Keratinocyte (primary cell): ENCODE measurements at regions not wholly inside any gene's neighbourhood (a gene's known extent, or its start where the extent isn't known, plus 50 kb on each side); places are given as distances from the start of the nearest gene placed in this dataset.

Experiments
- DNase-seq: peaks from one replicate; pipeline ENCODE4 v3.0.0-alpha.2; 2011; ENCODE audit warnings: low read depth, missing footprints, low spot score
- FAIRE-seq: peaks from 2 replicates; lab custom pipeline; 2011; peaks lifted over from hg19 to GRCh38; lab: Jason Lieb, UNC
- H2AFZ ChIP-seq: 2 replicates; pipeline ENCODE4 v1.6.0; 2012; ENCODE audit warnings: low read length, control low read depth, inconsistent platforms; ENCODE audit not compliant: control insufficient read depth
- H3K27ac ChIP-seq: 2 replicates; pipeline ENCODE4 v1.5.1; 2011; ENCODE audit warnings: low read length; ENCODE audit not compliant: control insufficient read depth, insufficient read depth
- H3K27me3 ChIP-seq: 3 replicates; pipeline ENCODE4 v1.6.0; 2011; ENCODE audit warnings: low read length; ENCODE audit not compliant: control insufficient read depth, insufficient read depth; ENCODE audit errors: extremely low read depth
- H3K36me3 ChIP-seq, 2 experiments: 2 replicates in 1 of 2; 3 replicates in 1 of 2; pipeline ENCODE4 v1.5.1; 2011; ENCODE audit warnings: low read length in 2 of 2, mild to moderate bottlenecking in 1 of 2; ENCODE audit not compliant: control insufficient read depth in 2 of 2, insufficient read depth in 2 of 2; ENCODE audit errors: extremely low read depth in 1 of 2
- H3K4me1 ChIP-seq: 3 replicates; pipeline ENCODE4 v1.5.1; 2011; ENCODE audit warnings: low read length; ENCODE audit not compliant: control insufficient read depth, insufficient read depth; ENCODE audit errors: extremely low read depth
- H3K4me2 ChIP-seq: 3 replicates; pipeline ENCODE4 v1.6.0; 2011; ENCODE audit warnings: low read depth, low read length; ENCODE audit not compliant: control insufficient read depth, insufficient read depth; ENCODE audit errors: extremely low read depth
- H3K4me3 ChIP-seq, 3 experiments: fragments of 200-600 bp in 1 of 3; sonication (generic) in 1 of 3; 2 replicates in 2 of 3; 3 replicates in 1 of 3; pipeline ENCODE4 v1.5.1; 2011 to 2016; ENCODE audit warnings: low read length in 3 of 3, mild to moderate bottlenecking in 3 of 3, control low read depth in 2 of 3, inconsistent platforms in 1 of 3, low read depth in 1 of 3, mixed read lengths in 1 of 3, mixed run types in 1 of 3, moderate library complexity in 1 of 3; ENCODE audit not compliant: control insufficient read depth in 2 of 3, insufficient read depth in 2 of 3; ENCODE audit errors: extremely low read depth in 1 of 3
- H3K79me2 ChIP-seq: 2 replicates; pipeline ENCODE4 v1.6.0; 2012; ENCODE audit warnings: low read length; ENCODE audit not compliant: control insufficient read depth, insufficient read depth
- H3K9ac ChIP-seq: 3 replicates; pipeline ENCODE4 v1.6.0; 2011; ENCODE audit warnings: low read length; ENCODE audit not compliant: control insufficient read depth, insufficient read depth; ENCODE audit errors: extremely low read depth
- H3K9me1 ChIP-seq: 3 replicates; pipeline ENCODE4 v1.6.0; 2011; ENCODE audit warnings: low read length; ENCODE audit not compliant: control insufficient read depth, insufficient read depth; ENCODE audit errors: extremely low read depth
- H3K9me3 ChIP-seq: 2 replicates; pipeline ENCODE4 v1.5.1; 2012; ENCODE audit warnings: low read depth, low read length; ENCODE audit not compliant: control insufficient read depth
- H4K20me1 ChIP-seq: 3 replicates; pipeline ENCODE4 v1.6.0; 2011; ENCODE audit warnings: low read length; ENCODE audit not compliant: control insufficient read depth, insufficient read depth; ENCODE audit errors: extremely low read depth
- EZH2 ChIP-seq: IDR thresholded peaks from one replicate; pipeline ENCODE4 v1.6.1; 2012; ENCODE audit warnings: inconsistent platforms, mild to moderate bottlenecking, low read length, moderate library complexity
- dilution Hi-C: fragments of 300-500 bp; cut with MboI; formaldehyde crosslinking; loops from one replicate; pipeline ENCODE4 v1.7.0; 2020; ENCODE audit warnings: low sequenced_read_pairs; ENCODE audit not compliant: extremely low pct_ligation_motif_present
- TF ChIP-seq, protein P1 (sequence below), 3 experiments: IDR thresholded peaks in 1 of 3; conservative IDR thresholded peaks in 1 of 3; optimal IDR thresholded peaks in 1 of 3; 2 replicates in 2 of 3; 3 replicates in 1 of 3; pipeline versions ENCODE3 to v1.5.1; 2011; ENCODE audit warnings: low read length in 3 of 3, mild to moderate bottlenecking in 3 of 3, moderate library complexity in 2 of 3, control low read depth in 1 of 3, inconsistent platforms in 1 of 3; ENCODE audit not compliant: insufficient read depth in 2 of 3; ENCODE audit errors: extremely low read depth in 1 of 3

DNA sequence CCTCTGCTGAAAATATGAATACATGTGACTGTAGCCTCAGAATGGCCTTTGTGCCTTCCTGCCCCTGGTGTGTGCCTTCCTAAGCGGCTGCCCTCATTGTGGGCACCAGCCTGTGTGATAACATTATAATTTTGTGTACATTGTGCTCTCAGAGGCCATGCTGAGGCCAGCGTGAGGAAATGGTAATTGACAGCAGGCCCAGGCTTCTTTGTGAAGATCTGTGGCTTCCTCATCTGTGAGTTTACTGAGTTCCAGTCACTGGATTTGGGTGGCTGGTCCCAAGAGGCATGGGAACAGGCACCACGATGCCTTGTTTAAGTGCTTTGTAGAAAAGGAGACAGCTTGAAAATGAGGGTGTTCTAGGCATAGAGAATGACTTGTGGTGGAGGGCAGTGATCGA is 389.3 kb downstream of the OMA1 start:
- Histone ChIP-seq H3K4me2 (no peak overlapping the region), H3K27ac (no peak overlapping the region), H3K27me3 (no peaks in the 10 kb centered on the region), H3K79me2 (no peaks in the 10 kb centered on the region), H4K20me1 (no peaks in the 10 kb centered on the region), H3K9ac (no peak overlapping the region), H3K4me1 (no peaks in the 10 kb centered on the region), H3K4me3 (no peak overlapping the region), H3K36me3 (no peaks in the 10 kb centered on the region), H3K9me1 (no peaks in the 10 kb centered on the region), H3K9me3 (no peaks in the 10 kb centered on the region), H2AFZ (no peak overlapping the region)
- no peak for DNase-seq
- dilution Hi-C loops, result no loop called here
- FAIRE-seq, result no peak
- TF ChIP-seq, protein P1, sequence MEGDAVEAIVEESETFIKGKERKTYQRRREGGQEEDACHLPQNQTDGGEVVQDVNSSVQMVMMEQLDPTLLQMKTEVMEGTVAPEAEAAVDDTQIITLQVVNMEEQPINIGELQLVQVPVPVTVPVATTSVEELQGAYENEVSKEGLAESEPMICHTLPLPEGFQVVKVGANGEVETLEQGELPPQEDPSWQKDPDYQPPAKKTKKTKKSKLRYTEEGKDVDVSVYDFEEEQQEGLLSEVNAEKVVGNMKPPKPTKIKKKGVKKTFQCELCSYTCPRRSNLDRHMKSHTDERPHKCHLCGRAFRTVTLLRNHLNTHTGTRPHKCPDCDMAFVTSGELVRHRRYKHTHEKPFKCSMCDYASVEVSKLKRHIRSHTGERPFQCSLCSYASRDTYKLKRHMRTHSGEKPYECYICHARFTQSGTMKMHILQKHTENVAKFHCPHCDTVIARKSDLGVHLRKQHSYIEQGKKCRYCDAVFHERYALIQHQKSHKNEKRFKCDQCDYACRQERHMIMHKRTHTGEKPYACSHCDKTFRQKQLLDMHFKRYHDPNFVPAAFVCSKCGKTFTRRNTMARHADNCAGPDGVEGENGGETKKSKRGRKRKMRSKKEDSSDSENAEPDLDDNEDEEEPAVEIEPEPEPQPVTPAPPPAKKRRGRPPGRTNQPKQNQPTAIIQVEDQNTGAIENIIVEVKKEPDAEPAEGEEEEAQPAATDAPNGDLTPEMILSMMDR (optimal IDR thresholded peaks at IDR 0.05 in 1 of 3, IDR thresholded peaks at IDR 0.05 in 1 of 3, conservative IDR thresholded peaks at IDR 0.05 in 1 of 3; ENCODE audit: extremely low read depth in 1 of 3, insufficient read depth in 2 of 3, low read length in 3 of 3), result no peak
- TF ChIP-seq EZH2, result no peak

DNA sequence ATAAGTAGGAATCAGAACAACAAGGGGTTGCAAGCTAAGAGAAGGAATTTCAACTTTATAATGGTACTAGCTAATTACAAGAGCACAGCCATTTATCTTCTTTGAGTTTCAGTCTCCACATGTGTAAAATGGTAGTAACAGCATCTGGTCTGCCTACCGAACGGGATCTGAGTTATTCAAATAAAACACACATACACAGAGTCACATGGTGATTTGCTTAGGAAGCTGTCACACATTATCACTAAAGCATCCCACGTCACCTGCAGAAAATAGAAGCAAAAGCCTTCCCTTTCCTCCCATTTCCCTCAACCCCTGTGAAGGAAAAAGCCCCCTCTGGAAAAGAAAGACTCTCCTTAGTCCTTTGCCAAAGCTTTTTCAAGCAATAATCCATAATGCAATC is 389.7 kb downstream of the OMA1 start:
- no peaks in the 10 kb centered on the region for H3K79me2 ChIP-seq
- no peak overlapping the region for H3K27ac ChIP-seq
- no peak overlapping the region for H2AFZ ChIP-seq
- H3K36me3 ChIP-seq, result no peaks in the 10 kb centered on the region
- no peaks in the 10 kb centered on the region for H4K20me1 ChIP-seq
- no peak for TF ChIP-seq EZH2
- TF ChIP-seq, protein P1 (optimal IDR thresholded peaks at IDR 0.05 in 1 of 3, IDR thresholded peaks at IDR 0.05 in 1 of 3, conservative IDR thresholded peaks at IDR 0.05 in 1 of 3; ENCODE audit: extremely low read depth in 1 of 3, insufficient read depth in 2 of 3, low read length in 3 of 3), result no peak
- dilution Hi-C loops, result no loop called here
- H3K9me1 ChIP-seq, result no peaks in the 10 kb centered on the region
- FAIRE-seq (no peak), DNase-seq (no peak)
- H3K4me1 ChIP-seq, result no peaks in the 10 kb centered on the region
- no peak overlapping the region for H3K4me2 ChIP-seq
- H3K27me3 ChIP-seq, result no peaks in the 10 kb centered on the region
- H3K9ac ChIP-seq, result no peak overlapping the region
- no peak overlapping the region for H3K4me3 ChIP-seq
- no peaks in the 10 kb centered on the region for H3K9me3 ChIP-seq
